Vagina (tissue), 2 donors: ENCODE measurements at regions not wholly inside any gene's neighbourhood (a gene's known extent, or its start where the extent isn't known, plus 50 kb on each side); places are given as distances from the start of the nearest gene placed in this dataset.

ENCODE experiments used
- DNase-seq, 2 donors: peaks; one replicate each; pipeline ENCODE4 v3.0.0-alpha.2; 2017; ENCODE audit errors: extremely low spot score in 2 of 2
- H3K27ac ChIP-seq: fragments of 200-600 bp; sonication (generic); one replicate; pipeline ENCODE4 v1.5.1; 2019
- H3K27me3 ChIP-seq: fragments of 200-600 bp; sonication (generic); one replicate; pipeline ENCODE4 v1.5.1; 2019
- H3K36me3 ChIP-seq, 2 donors: fragments of 200-600 bp; sonication (generic); one replicate each; pipeline ENCODE4 v1.5.1; 2017 to 2019
- H3K4me1 ChIP-seq: fragments of 200-600 bp; sonication (generic); one replicate; pipeline ENCODE4 v1.5.1; 2019
- H3K4me3 ChIP-seq, 2 donors: fragments of 200-600 bp; sonication (generic); 1 replicate in 1 of 2; 2 replicates in 1 of 2; pipeline ENCODE4 v1.5.1; 2016 to 2019
- H3K9me3 ChIP-seq: fragments of 200-600 bp; sonication (generic); one replicate; pipeline ENCODE4 v1.5.1; 2019
- POLR2A ChIP-seq, 2 donors: fragments of 450-650 bp; IDR thresholded peaks; one replicate each; pipeline ENCODE4 v1.6.1; 2017; ENCODE audit warnings: antibody characterized with exemption in 2 of 2, mild to moderate bottlenecking in 2 of 2, moderate library complexity in 2 of 2
- POLR2AphosphoS5 ChIP-seq, 2 donors: sonication (generic); formaldehyde crosslinking; IDR thresholded peaks; one replicate each; pipeline ENCODE4 v1.9.0; 2017; ENCODE audit warnings: antibody characterized with exemption in 2 of 2, mild to moderate bottlenecking in 2 of 2, low read depth in 1 of 2; ENCODE audit not compliant: insufficient read depth in 1 of 2
- intact Hi-C: fragments of 100-400 bp; cut with DNase I; formaldehyde crosslinking; loops from one replicate; pipeline ENCODE4 v1.15.1; 2023
- TF ChIP-seq, protein P1 (sequence below), 3 experiments: fragments of 450-650 bp in 2 of 3; fragments of 200-600 bp in 1 of 3; sonication (generic) in 1 of 3; IDR thresholded peaks; one replicate each; pipeline ENCODE4 v1.5.1; 2017 to 2019; ENCODE audit warnings: antibody characterized with exemption in 3 of 3, mild to moderate bottlenecking in 2 of 3, moderate library complexity in 2 of 3

DNA sequence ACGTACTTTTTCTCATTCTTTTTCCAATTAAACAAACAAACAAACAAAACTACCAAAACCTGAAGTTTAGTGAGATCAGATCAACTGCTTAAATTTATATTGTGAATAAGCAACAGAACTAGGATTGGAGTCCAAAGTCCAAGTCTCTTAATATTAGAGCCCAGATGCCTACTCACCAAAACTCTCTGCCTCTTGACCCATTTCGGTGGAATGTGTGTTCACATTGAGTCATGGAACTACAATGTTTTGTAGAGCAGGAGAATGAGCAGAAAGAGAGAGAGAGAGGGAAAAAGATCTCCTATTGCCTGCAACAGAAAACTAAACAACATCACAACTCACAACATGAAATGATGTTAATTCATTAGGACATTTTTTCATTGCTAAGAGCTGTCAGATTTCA lies 751.1 kb downstream of the TLR4 start:
- no peak for TF ChIP-seq POLR2AphosphoS5 (IDR thresholded peaks at IDR 0.05; ENCODE audit: insufficient read depth in 1 of 2, low read depth in 1 of 2)
- TF ChIP-seq, protein P1, sequence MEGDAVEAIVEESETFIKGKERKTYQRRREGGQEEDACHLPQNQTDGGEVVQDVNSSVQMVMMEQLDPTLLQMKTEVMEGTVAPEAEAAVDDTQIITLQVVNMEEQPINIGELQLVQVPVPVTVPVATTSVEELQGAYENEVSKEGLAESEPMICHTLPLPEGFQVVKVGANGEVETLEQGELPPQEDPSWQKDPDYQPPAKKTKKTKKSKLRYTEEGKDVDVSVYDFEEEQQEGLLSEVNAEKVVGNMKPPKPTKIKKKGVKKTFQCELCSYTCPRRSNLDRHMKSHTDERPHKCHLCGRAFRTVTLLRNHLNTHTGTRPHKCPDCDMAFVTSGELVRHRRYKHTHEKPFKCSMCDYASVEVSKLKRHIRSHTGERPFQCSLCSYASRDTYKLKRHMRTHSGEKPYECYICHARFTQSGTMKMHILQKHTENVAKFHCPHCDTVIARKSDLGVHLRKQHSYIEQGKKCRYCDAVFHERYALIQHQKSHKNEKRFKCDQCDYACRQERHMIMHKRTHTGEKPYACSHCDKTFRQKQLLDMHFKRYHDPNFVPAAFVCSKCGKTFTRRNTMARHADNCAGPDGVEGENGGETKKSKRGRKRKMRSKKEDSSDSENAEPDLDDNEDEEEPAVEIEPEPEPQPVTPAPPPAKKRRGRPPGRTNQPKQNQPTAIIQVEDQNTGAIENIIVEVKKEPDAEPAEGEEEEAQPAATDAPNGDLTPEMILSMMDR (IDR thresholded peaks at IDR 0.05) = no peak
- no peak for TF ChIP-seq POLR2A (IDR thresholded peaks at IDR 0.05)
- DNase-seq = no peak
- no peaks in the 10 kb centered on the region for H3K36me3 ChIP-seq
- no peaks in the 10 kb centered on the region for H3K27me3 ChIP-seq
- no peak overlapping the region for H3K27ac ChIP-seq
- H3K9me3 ChIP-seq = no peaks in the 10 kb centered on the region
- intact Hi-C loops = no loop called here
- no peaks in the 10 kb centered on the region for H3K4me1 ChIP-seq
- no peak overlapping the region for H3K4me3 ChIP-seq

DNA sequence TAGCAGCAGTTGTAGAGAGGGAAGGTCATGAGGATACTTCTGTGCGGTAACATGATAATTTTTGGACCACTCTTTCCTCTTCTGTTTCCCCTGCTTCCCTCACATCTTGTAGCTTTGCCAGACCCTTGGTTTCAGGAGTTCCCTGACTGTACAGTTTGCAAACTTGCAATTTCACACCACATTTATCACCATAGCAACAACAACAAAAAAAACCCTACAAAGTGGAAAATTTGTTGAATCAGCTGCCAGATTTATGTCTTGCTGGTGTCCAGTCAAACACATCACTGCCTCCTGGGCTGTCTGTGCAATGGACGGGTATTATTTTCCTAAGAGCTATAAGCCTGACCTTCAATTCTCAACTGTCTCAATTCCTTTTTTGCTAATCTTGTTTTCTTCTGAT lies 751.6 kb downstream of the TLR4 start:
- no peak for DNase-seq
- no peak overlapping the region for H3K4me3 ChIP-seq
- H3K36me3 ChIP-seq = no peaks in the 10 kb centered on the region
- H3K9me3 ChIP-seq = no peaks in the 10 kb centered on the region
- TF ChIP-seq, protein P1 (IDR thresholded peaks at IDR 0.05) = no peak
- TF ChIP-seq POLR2AphosphoS5 (IDR thresholded peaks at IDR 0.05; ENCODE audit: insufficient read depth in 1 of 2, low read depth in 1 of 2) (no peak), POLR2A (IDR thresholded peaks at IDR 0.05) (no peak)
- H3K27ac ChIP-seq = no peak overlapping the region
- intact Hi-C loops = no loop called here
- H3K4me1 ChIP-seq = no peaks in the 10 kb centered on the region
- H3K27me3 ChIP-seq = no peaks in the 10 kb centered on the region

DNA sequence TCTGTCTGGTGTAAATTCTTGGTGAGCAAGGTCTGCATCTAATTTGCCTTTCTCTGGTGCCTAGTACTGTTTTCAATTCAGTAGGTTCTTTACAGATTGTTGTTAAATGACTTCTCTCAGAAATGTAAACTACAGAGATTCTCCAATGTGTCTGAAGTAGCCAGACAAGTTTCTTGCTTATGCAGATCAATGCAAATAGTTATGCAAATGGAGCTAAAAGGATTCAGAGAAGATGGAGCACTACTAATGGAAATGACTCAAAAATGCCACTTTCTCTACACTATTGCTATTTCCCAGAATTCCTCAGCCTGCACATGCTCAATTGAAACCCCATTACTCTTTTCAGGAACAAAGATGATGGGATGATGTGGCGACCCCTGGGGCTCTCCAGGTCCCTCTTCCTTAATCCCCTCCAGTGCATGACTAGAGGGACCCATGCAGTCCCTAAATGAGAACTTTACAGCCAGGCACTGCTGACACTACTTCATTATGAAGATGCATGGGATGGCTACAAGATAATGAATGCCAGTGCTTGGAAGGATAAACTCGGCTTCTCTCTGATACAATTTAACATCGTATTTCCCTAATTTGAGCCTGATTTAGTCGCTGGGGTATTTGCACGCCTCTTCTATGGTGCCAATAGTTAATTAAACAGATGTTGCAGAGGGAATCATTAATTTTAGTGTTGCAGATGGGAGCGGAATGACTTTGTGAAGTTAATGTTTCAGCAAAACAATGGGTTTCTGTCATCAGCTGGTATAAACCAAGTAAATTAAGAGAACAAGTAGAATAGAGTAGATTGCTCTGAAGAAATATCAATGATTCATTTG lies 753.2 kb downstream of the TLR4 start:
- Histone ChIP-seq H3K27me3 (no peaks in the 10 kb centered on the region), H3K4me3 (no peak overlapping the region), H3K9me3 (no peaks in the 10 kb centered on the region), H3K27ac (no peak overlapping the region), H3K4me1 (no peaks in the 10 kb centered on the region), H3K36me3 (no peaks in the 10 kb centered on the region)
- TF ChIP-seq, protein P1 (IDR thresholded peaks at IDR 0.05) = no peak
- intact Hi-C loops = no loop called here
- no peak for DNase-seq

DNA sequence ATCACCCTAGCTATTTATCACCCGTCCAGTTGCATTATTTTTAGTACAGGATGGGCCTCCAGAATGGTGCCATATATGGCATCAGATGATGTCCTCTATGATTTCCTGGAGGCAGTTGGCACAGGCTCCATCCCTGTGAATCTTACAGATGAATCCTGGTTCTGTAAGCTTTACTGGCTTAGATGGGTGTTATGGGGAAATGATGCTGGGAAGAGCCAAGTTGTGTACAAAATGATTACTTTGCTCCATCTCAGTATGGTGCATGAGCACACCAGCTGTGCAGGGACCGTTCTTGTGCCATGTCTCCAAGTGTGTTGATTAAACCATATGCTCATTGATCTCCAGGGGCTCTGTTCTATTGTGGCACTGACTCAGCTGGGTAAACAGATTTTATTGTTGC lies 755.7 kb downstream of the TLR4 start:
- Histone ChIP-seq H3K9me3 (no peaks in the 10 kb centered on the region), H3K27me3 (no peaks in the 10 kb centered on the region), H3K27ac (no peak overlapping the region), H3K36me3 (no peaks in the 10 kb centered on the region), H3K4me1 (no peaks in the 10 kb centered on the region), H3K4me3 (no peak overlapping the region)
- DNase-seq = no peak
- no peak for TF ChIP-seq POLR2AphosphoS5 (IDR thresholded peaks at IDR 0.05; ENCODE audit: insufficient read depth in 1 of 2, low read depth in 1 of 2)
- no peak for TF ChIP-seq POLR2A (IDR thresholded peaks at IDR 0.05)
- TF ChIP-seq, protein P1 (IDR thresholded peaks at IDR 0.05) = no peak
- intact Hi-C loops = no loop called here

DNA sequence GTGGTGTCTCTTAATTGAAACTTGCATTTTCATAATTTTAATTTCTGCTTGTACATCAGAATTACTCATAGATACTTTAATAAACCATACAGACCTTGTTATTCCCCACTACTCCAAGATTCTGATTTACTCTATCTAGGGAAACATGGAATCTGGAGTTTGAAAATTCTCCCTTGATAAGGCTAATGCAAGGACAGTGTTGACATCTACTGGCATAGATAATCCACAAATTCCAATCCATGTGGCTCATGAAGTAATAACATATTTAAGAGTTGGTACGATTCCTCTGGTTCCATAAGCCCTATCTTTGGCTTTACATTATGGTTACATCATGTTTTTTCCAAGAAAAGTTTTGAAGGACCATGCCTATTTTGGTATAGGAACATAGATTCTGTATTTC lies 759.2 kb downstream of the TLR4 start:
- Histone ChIP-seq H3K36me3 (no peaks in the 10 kb centered on the region), H3K4me1 (no peaks in the 10 kb centered on the region), H3K27ac (no peak overlapping the region), H3K27me3 (no peaks in the 10 kb centered on the region), H3K9me3 (no peaks in the 10 kb centered on the region), H3K4me3 (no peak overlapping the region)
- no peak for DNase-seq
- intact Hi-C loops = no loop called here
- TF ChIP-seq, protein P1 (IDR thresholded peaks at IDR 0.05) = no peak
- TF ChIP-seq POLR2A (IDR thresholded peaks at IDR 0.05) = no peak
- no peak for TF ChIP-seq POLR2AphosphoS5 (IDR thresholded peaks at IDR 0.05; ENCODE audit: insufficient read depth in 1 of 2, low read depth in 1 of 2)
